Choroid plexus epithelial cell (primary cell): ENCODE measurements at regions not wholly inside any gene's neighbourhood (a gene's known extent, or its start where the extent isn't known, plus 50 kb on each side); places are given as distances from the start of the nearest gene placed in this dataset.
A peak's percentile ranks its signal among the peaks of the same experiment; 100 is the strongest.

Source experiments
- DNase-seq: peaks from one replicate; pipeline ENCODE4 v3.0.0-alpha.2; 2010; ENCODE audit warnings: low read depth
- H3K4me3 ChIP-seq: 2 replicates; pipeline ENCODE4 v1.5.1; 2011; ENCODE audit warnings: low read depth, mild to moderate bottlenecking, control low read depth, low read length, moderate library complexity
- CTCF ChIP-seq: conservative IDR thresholded peaks from 2 replicates; pipeline ENCODE4 v1.5.1; 2011; ENCODE audit warnings: low read depth, mild to moderate bottlenecking, control low read depth, inconsistent platforms, low read length, moderate library complexity

- H3K4me3 ChIP-seq, result no peak overlapping the region
- no peak for TF ChIP-seq CTCF
- DNase-seq, result no peak
Measured at GRCh38 chr10:29715296-29715695, 80.5 kb upstream of the SVIL start.

- H3K4me3 ChIP-seq, result no peak overlapping the region
- no peak for TF ChIP-seq CTCF
Measured at GRCh38 chr10:29714096-29714874, 79.5 kb upstream of the SVIL start.

GRCh38 chr10:29713450-29713849 lies 78.7 kb upstream of the SVIL start:
- no peak overlapping the region for H3K4me3 ChIP-seq
- no peak for TF ChIP-seq CTCF
- DNase-seq, result no peak

More at GRCh38 chr10:29714096-29714874, 79.5 kb upstream of the SVIL start:
- peak; percentile 78 for DNase-seq

GRCh38 chr10:29712108-29712507 lies 77.3 kb upstream of the SVIL start:
- no peak for TF ChIP-seq CTCF
- H3K4me3 ChIP-seq, result no peak overlapping the region
- peak; percentile 73 for DNase-seq

GRCh38 chr10:29710128-29710527 lies 75.4 kb upstream of the SVIL start:
- no peak overlapping the region for H3K4me3 ChIP-seq
- no peak for DNase-seq
- TF ChIP-seq CTCF, result no peak

GRCh38 chr10:29709484-29710002 lies 74.8 kb upstream of the SVIL start:
- DNase-seq, result no peak

More at GRCh38 chr10:29709484-29710002, 74.8 kb upstream of the SVIL start:
- TF ChIP-seq CTCF, result no peak
- no peak overlapping the region for H3K4me3 ChIP-seq
